ENCODE measurements at regions not wholly inside any gene's neighbourhood (a gene's known extent, or its start where the extent isn't known, plus 50 kb on each side); places are given as distances from the start of the nearest gene placed in this dataset.

DNA sequence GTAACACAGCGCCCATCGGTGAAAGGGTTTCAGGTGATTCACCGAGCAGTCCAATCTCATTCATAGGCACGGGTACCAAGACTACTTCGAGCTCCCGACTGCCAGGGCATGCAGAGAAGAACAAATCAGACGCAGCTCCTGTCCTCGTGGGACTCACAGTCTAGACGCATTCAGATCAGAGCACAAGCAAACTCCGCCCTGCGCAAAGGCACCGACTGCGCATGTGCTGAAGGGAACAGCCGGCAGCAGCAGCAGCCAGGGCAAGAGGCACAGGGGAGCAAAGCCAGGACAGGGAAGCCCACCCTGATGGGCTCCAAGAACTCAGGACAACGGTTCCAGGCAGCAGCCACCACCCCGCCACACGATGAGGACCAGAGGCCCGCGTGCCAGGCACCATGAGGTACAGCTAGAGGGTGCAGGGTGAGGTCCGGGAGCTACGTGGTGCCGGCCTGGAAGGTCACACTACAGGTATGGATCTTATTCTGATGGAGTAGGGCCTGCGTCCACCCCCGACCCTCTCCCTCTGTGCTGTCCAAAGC, 315.7 kb downstream of the FOXL1 start:
- no peak for DNase-seq

DNA sequence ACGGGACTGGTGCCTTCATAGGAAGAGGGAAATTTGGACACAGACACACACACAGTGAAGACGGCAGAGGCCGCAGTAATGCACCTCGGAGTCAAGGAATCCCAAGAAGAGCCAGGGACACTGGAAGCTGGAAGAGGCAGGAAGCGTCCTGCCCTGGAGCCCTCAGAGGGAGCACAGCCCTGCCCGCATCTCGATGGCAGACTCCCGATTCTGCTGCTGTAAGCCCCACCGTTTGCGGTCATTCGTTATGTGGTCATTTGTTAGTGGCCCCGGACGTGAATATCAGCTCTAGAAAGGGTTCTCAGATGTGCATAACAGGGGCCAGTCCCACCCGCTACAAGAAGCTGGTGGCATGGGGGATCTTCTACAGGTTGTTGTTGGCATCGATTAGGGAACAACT, 316.6 kb downstream of the FOXL1 start:
- DNase-seq = no peak

DNA sequence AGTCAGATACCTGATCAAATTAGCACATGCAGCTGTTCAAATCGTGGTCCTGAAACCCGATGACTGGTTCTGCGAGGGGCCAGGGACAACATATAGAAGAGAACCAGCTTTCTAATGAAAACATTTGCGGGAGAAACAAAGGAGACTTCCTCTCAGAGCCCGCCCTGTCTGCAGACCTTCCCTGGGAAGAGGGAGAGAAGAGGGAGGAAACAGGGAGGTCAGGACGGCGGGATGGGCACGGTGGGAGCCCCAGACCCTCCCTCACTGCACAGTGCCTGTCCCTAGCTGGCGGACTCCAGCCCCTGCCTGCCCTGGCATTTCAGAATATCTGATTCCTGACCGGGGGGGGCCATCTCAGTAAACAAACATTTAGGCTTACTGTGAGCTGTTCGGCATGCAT, 317.3 kb downstream of the FOXL1 start:
- no peak for DNase-seq

DNA sequence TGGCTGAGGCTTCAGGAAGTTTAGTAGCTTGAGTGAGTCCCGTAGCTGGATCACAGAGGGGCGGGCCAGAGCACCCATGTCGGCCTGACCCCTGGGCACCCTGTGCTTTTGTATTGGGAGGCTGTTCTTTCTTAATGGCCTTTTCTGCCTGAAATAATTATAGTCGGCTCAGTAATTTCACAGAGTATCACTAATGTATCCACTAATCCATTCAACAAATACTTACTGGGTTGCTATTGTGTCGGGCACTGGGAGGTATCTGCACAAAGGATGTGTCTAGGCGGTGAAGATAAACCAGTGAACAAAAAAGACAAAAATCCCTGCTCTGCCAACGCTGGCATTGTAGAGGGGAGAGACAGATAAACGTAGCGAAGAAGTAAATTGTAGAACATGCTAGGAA, 318.6 kb downstream of the FOXL1 start:
- no peak for DNase-seq

DNA sequence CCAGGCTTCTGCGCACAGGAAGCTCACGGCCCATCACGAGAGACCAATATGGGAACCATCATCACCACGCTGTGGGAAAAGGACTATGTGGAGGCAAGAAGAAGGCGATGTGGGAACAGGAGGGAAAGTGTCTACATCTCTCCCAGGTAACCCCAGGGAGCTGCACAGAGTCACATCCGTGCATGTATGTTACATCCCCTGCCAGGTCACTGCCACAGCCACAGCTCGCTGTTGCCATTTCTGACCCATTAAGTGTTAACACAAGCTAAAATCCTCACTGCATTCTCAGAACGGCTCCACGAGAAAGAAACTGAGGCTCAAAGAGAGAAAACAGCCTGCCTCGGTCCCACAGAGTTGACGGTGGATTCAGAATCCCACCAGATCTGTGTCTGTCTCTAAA, 319.1 kb downstream of the FOXL1 start:
- DNase-seq = no peak

DNA sequence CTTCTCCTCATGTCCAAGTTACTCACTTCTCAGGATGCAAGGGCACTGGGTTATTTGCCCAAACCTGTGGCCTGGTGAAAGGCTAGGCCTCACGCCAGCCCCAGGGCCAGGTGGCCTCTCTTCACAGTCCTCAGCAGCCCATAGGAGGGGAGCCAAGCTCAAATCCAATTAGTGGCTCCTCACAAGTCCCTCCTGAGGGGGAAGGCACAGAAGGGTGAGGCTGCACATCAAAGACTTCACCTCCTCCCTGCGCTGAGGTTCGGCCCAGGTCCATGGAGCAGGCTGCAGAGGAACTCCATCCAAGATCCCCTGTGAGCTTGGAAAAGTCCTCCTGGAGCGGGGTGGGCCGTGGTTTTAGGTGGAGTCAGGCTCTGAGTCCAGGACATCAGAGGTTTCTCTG, 320.0 kb downstream of the FOXL1 start:
- DNase-seq = no peak

DNA sequence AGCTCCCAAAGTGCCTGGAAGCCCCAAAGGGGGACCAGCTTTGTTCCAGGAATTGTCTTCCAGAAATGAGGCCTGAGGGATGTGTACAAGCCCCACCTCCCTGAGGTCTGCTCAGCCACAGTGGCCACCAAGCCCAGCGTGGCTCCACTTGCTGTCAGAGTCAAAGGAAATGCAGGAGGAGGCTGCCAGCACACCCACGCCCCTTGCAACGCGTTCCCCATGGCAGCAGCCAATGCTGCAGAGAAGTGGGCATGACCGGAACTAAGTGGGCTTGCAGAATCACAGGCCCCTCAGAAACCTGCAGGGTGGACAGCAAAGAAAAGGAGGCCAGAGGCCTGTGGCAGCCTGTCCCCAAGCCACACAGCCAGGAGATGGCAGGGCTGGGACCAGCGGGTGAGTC, 320.8 kb downstream of the FOXL1 start:
- no peak for DNase-seq

DNA sequence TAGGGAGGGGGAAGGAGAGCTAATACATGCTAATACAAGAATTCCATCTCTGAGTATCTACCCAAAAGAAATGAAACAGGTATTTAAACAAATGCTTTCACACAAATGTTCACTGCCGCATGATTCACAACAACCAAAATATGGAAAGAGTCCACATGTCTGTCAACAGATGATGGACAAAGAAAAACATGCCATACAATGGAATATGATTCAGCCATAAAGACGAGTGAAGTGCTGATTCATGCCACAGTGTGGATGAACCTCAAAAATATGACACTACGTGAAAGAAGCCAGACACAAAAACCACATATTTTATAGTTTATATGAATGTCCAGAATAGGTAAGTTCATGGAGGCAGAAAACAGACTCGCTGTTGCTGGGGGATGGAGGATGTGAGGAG, 321.4 kb downstream of the FOXL1 start:
- no peak for DNase-seq

DNA sequence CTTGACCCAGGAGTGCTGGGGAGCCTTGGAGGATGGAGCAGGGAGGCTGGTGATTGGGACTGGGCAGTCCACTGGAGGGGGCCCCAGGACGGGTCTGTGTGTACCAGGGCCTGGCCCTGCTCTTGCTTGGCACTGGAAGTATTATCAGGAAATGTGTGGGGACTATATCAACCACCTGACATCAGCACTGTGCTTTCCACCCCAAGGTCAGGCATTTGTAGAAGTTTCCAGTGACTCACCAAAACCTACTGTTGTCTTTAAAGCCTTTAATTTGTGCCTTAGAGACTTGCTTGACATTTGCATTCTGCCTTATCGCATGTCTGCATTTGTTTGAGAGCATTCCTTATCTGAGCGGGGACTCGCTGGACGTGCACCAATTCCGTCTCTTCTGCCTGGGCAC, 323.1 kb downstream of the FOXL1 start:
- no peak for DNase-seq

DNA sequence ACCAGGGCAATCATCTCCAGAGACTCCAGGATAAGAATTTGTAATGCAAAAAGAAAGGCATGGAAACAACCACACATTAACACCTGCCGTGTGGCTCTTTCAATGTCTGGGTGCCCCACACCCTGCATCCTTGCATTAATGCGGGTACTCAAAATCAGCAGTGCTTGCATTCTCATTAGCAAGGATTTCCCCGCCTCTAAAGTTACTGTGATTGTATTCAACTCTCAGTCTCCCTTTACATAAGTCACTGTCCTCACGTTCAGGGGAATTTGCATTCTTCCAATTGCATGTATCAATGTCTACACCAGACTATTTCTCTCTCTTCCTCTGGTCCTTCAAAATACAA, 324.3 kb downstream of the FOXL1 start:
- no peak for DNase-seq

DNA sequence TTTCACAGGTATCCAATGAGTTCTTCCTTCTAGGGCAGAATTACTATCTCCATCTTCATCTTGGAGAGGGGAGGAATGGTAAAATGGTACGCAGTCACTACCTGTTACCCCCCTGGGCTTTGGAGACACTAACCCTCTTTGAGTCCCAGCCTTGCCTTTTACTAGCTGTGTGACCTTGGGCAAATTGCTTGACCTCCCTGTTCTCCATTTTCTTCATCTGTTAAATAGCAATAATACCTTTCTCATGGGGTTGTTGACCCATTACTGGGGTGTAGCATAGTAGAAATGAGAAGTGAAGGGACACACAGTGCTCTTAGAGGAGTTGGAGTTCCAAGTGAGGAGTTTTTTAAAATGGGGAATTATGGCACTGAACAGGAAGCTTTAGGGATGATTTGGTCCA, 324.7 kb downstream of the FOXL1 start:
- DNase-seq = no peak

DNA sequence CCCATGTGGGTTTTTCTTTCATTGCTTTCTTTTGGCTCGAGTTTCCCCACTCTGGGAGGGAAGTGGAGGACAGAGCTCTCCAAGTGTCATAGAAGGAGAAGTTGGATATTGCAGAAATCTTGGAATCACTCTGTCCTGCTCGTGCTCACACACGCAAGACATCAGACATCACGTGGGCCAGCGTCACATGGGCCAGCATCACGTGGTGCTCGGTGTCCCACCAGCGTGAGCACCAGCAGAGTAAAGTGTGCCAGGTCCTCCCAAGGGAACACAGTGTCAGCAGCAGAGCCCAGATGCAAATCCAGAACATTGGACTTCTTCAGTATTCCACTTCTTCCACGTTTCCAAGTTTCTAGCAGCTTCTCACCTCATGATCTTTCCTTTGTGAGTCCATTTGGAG, 327.0 kb downstream of the FOXL1 start:
- no peak for DNase-seq

DNA sequence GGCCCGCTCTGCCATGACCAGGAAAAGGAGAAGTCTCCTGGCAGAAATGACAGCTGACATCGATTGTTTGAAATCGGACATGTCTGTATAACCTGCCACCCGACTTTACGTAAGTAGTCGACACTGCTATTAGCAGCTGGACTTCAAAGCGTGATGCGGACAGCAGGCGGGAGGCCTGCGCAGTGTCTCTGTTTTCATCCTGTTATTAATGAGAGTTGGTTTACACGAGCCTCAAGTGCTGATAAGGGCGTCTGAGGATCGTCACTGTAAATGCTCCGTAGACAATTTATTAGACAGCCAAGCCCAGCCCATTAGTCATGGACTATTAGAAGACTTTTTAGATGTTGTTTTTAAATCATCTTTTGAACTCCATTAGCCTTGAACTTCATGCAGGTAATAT, 328.3 kb downstream of the FOXL1 start:
- no peak for DNase-seq

DNA sequence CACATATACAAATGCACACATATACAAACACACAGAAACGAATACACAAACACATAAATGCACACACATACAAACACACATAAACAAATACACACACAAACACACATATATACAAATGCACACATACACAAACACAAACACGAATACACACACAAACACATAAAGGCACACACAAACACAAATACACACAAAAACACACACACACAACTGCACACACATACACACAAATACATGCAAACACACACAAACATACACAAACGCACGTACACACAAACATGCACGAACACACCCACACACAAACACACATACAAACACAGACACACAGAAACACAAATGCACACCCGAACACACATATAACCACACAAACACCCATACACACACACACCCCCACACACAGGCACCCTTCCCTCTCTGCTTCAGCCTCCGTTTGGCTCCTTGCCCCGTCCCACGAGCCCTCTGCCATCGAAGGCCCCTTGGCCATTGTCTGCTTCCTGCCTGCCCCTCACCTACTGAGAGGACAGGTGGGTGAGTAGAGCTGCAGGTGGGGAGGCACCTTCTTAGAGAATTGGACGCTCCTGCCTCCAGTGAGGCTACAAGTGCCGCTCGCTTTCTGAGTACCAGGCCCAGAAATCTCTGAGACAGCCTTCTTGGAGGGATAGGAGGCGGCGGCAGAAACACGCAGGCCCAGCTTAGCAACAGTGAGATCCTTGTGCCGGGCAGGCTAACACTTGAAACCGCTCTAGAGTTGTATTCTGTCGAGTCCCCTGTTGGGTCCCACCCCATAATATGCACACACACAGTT, 331.2 kb downstream of the FOXL1 start:
- no peak for DNase-seq

DNA sequence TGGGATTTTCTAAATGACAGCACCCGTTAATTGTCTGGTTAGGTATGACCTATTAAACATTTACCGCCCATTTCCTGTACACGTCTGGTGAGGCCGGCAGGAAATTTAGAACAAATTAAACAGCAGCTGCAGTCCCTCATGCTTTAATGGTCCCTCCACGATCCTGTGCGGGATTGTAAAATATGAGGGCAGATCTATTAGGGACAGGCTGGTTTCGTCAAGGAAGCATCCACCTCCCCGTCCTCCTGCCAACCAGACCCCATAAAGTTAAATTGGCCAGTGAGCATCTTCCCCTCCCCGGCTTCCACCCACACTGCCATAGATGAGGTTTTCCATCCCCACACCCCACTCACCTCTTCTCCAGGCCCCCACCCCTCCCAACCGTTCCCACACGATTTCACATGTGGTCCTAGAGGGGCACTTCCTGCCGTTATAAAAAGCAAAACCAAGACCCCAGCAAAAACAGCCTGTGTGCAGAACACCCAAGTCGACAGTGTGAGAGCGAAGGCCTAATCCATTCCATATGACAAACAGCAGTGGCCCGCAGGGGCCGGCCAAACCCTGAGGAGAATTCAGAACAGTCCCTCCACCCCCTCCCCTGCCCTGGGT, 331.9 kb downstream of the FOXL1 start:
- DNase-seq = no peak

DNA sequence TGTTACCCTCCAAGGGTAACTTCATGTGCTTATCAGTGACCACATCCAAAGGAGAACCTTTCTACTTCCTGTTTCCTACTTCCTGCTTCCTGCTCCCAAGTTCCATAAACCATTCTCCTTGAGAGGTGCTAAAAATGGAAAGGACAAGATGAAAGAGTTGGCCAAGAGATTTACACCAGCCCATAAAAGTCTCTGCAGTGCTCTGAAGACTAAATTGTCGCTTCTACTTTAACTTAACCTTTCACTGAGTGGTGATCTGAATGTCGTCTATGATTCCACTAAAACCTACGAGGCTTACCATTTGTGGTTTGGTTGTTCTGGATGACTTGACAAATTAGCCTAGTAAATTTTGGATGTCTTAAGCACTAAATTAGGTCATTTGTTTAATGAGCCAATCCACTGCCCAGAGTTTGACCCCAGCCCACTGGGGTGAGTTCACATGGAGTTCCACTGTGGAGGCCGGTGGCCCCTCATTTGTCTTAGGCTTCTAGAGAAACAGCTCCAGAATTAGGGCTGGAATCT, 333.1 kb downstream of the FOXL1 start:
- no peak for DNase-seq

DNA sequence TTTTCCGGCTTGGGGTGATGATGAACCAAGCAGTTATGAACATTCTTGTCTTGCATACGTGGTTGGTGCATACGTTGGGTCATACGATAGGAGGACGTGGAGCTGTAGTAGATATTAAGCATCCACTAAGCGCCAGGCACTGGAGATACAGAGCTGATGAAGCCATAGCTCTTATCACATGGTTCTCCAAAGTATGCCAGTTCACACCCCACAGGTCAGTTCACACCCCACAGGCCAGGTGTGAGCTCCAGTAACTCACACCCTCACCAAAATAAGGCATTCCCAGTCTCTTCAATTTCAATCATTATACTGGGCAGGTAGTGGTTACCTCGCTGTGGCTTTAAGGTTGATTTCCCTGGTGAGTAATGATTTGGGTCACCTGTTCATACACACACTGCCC, 335.5 kb downstream of the FOXL1 start:
- DNase-seq = no peak

DNA sequence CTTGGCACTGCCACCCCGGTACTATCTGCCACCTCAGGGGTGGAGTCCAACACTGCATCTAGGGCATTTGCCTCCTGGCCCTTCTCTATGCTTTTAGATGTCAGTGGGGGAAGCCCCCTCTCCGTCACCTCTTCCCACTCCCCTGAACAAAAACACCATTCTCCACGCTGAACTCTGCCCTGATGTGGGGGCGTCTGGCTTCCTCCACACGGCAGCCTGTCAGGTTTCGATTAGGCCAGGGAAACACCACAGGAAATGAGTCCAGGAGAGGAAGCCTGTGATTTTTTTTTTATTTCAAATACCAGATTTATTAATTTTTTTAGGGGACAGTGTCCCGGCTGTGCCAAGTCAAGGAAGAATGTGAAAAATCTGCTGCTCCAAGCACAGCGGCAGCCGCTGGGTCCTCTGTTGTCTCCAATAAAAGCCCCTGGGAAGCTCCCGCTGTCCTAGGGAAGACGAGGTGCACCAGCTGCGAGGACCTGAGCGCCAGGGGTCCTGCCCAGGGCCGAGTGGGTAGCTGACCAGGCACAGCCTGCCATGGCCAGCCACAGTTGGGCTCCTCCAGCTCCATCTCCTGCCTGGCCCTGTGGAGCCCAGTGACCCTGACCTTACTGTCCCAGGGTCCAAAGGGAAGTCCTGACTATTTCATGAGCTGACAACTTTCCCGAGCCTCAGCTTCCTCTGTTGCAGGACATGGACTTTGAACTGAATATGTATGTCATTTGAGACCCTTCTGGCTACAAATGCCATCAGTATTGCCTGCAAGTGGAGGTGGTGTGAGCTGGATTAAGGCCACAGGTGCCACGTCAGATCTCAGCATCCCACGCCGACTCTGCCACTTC, 336.7 kb downstream of the FOXL1 start:
- no peak for DNase-seq

DNA sequence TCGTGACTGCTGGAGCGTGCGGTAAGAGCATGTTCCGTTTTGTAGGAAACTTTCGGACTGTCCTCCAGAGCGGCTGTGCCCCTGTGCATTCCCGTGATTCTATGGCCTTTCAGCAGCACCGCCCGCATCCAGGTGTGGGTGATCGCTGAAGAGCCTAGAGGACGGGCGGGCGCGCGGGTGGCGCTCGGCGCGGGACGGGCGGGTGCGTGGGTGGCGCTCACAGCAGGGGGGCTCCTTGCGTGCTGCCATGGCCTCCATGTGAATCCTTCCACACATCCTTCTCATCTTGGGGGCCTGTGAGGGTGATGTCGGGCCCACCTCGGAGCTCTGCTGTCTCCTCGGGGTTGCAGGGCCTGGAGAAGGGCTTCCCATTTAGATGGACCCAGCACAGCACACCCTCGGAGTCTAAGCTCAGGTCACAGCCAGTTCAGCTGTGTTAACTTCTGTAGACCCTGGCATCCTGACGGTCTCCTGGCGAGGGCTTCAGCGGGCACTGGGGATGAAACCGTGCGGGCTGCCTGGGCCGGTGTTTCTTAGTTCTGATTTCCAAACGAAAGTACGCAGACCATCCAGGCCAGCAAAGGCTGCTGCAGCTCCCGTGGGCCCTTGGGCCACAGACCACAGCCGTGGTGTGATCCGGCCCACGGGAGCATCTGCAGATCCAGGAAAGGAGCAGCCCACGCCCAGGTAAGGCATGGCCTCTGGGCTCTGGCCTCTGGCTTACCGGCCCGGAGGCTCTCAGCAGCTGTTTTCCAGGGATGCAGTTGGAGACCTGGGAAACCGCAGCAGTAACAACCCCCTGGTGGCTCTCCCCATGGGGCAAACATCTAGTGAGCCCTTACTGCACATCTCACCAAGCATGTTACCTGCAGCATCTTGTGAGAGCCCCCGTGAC, 339.4 kb downstream of the FOXL1 start:
- no peak for DNase-seq

DNA sequence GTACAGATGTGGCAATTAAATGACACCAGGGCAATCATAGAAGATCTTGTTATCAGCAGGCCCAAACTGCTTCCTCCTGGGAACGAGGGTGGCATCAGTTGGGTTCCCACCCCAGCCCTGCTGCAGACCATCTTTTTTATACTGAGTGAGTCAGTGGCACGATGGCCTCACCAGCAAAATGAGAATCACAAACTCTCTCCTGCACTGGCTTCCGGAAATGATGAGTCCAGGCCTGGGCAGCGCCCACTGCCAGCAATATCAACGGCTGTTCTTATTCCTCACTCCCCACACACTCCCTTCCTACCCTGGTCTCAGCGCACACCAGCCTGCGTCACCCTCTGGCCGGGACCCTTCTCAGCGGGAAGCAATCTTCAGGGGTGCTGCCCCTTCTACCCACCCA, 340.3 kb downstream of the FOXL1 start:
- DNase-seq = no peak

DNA sequence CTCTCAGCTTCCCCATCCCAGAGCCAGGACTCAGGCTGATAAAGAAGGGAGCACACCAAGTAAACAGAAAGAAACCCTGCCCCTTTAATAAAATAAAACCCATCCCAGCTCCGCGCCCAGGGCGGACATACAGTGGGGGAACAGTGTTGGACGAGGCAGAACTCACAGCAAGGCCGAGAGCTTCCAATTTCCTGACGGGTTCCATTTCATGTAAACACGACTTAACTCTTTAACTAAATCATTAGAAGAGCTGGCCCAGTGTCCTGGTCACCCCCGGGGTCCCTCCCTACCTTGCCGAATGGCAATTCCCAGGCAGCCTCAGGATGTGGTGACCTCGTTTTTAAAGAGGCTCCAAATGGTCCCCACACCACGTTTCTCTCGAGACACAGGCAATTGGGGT, 340.7 kb downstream of the FOXL1 start:
- DNase-seq = no peak

DNA sequence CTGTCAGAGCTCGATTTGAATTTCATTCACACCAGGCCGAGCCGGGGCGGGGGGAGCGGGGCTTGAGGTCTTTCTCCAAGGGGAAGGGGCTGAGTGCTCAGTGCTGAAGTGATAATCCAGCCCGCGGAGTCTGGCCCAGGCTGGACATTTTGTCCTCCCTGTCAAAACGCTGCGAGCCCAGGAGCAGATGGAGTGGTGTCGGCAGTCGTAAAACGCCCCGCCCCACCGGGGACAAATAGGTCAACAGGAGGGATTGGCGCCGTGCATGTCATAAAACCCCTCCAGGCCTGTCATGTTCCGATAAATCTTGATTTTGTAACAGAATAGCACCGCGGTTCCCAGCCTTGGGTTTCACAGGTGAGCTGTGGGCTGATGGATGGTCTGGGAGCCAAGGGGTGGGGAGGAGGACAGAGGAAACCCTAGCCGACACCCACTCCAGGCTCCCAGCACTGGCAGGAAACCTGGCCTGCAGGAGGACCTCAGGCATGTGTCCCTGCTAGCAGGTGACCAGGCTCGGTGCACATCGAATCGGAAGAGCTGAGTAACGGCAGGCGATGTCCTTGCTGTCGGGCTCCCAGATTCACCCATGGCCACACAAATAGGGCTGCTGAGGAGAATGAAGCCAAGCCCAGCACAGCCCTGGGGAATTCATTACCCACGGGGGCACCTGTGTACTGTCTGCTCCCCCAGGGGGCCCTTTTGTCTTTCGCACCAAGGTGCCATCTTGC, 341.4 kb downstream of the FOXL1 start:
- DNase-seq = no peak

Measured in NCI-H2081 (cell line).